Left cardiac atrium (tissue), 4 donors: ENCODE measurements at regions not wholly inside any gene's neighbourhood (a gene's known extent, or its start where the extent isn't known, plus 50 kb on each side); places are given as distances from the start of the nearest gene placed in this dataset.
"Not testable (repeated sequence)": the region's sequence is repeated elsewhere in the genome, so short reads cannot be mapped to it uniquely, and the experiment has no call there.

ENCODE experiments used
- ATAC-seq, 2 donors: fragments of 200-7000 bp; cut with Tn5 transposase; one replicate each; pipeline ENCODE4 v1.9.1; 2020; ENCODE audit warnings: mild to moderate bottlenecking in 2 of 2, moderate library complexity in 2 of 2
- DNase-seq: peaks from one replicate; pipeline ENCODE4 v3.0.0-alpha.2; 2020
- intact Hi-C, 2 donors: fragments of 100-400 bp; cut with DNase I; formaldehyde crosslinking; loops; one replicate each; pipeline versions ENCODE4 v1.14.1 to v1.15.1; 2022 to 2023
- donor health status: DM: no; HTN: yes; CAD: no.
- donor health status: DM: no; HTN: yes; CAD: no; lungs with severe emphysema.
- donor health status: DM: yes; HTN: yes; CAD: no.
- donor health status: Dilated cardiomyopathy.

DNA sequence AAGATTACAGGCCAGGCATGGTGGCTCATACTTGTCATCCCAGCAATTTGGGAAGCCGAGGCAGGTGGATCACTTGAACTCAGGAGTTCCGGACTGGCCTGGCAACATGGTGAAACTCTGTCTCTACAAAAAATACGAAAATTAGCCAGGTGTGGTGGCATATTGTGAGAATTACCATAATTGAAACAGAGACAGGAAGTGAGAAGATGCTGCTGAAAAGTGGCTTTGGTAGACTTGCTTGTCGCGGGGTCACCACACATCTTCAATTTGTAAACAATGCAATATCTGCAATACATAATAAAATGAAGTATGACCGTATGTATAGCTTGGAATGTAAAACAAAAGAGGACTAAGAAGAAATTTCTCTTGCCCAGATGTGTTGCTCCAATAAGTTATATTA is 490.5 kb downstream of the GABRG2 start:
- DNase-seq (no peak), ATAC-seq (no peak)
- intact Hi-C loops = no loop called here

DNA sequence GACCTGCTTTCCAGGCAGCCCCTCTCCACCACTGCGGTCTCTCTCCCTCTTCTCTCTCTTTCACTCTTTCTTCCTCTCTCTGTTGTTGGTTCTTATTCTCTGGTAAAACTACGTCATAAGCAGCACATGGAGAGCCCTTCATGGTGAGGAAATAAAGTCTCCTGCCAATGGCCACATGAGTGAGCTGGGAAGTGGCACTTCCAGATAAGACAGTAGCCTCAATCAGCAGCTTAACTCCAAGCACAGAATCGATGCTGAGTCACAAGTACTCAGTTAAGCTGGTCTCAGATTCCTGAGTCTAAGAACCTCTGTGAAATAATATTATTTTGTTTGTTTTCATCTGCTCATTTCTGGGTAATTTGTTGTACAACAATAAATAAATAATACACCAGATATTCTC is 500.1 kb downstream of the GABRG2 start:
- intact Hi-C loops = no loop called here
- no peak for DNase-seq

DNA sequence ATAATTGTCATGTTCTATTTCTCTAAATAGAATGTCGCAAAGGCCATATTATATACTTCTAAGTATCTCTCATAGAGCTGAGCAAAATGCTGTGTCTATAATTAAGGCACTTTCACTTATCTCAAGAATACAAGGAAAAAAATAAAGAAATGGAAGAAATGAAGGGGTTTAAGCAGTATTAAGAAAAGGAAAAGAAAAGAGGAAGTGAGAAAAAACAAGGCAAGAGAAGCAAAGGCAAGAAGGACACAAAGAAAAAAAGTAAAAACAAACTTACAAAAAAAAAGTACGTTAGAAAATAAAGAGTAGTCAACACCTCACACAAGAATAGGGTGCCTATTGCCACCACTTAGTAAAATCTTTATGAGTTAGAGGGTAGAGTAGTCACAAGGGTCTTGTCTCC is 506.2 kb downstream of the GABRG2 start:
- intact Hi-C loops = no loop called here
- DNase-seq (no peak), ATAC-seq (no peak)

More for the DNA sequence above, 500.1 kb downstream of the GABRG2 start:
- ATAC-seq = no peak

DNA sequence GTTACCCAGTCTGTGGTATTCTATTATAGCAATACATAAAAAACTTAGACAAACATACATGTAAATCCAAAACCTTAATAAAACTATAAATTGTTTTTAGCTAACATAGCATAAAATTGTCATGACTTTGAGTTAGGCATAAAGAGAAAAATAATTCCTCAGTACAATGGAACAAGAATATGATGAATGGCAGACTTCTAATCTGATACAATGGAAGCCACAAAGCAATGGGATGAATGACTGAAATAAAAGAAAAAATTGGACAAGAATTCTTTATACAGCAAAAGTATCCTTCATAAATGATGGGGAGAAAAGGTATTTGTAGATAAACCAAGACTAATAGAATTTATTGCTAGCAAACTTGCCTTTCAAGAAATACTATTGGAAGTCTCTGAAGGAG is 524.2 kb downstream of the GABRG2 start:
- intact Hi-C loops = no loop called here
- DNase-seq (no peak), ATAC-seq (no peak)

DNA sequence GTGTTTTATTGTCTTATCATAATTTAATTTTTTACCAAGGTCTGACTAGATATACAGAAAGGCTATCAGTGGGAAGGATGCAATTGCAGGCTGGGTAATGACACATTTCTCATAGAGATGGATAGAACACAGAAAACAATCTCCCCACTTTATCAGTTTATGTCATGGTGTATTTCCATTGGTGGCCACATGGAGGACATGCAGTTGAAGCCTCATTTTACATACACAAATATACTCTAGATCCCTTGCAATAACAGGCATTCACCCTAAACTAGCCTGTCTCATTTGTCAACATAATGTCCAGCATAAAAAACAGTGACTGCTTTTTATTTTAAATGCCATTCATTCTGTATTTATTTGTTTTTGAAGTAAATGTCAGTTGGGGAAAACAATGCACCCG is 526.3 kb downstream of the GABRG2 start:
- DNase-seq (no peak), ATAC-seq (no peak)
- intact Hi-C loops = no loop called here

DNA sequence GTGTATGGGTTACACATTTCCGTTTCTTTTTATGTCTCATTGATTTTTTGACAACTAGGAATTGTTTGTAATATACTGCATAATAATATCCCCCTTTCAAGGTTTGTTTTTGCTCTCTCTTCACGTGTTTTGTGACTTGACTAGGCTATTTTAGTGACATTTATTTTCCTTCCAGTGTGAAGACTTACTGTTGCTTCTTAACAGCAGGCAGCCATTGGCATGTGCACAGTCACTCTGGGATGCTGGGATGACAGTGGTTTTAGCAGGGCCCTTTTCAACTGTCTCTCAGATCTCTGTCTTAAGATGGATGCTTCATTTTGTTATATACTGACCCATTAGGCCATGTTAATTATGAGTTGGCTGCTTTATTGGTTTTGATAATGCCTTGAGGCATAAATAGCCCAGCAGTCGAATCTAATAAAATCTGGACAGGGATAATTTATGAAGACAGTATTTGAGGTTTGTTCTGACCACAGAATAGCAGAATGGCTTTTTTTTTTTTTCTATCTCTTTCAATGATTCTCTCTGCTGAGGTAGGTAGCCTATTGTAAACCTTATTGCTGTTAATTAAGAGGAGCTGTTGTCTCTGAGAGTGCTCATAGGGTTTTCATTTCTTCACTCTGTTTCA is 536.0 kb downstream of the GABRG2 start:
- intact Hi-C loops = no loop called here
- DNase-seq = no peak
- no peak for ATAC-seq

DNA sequence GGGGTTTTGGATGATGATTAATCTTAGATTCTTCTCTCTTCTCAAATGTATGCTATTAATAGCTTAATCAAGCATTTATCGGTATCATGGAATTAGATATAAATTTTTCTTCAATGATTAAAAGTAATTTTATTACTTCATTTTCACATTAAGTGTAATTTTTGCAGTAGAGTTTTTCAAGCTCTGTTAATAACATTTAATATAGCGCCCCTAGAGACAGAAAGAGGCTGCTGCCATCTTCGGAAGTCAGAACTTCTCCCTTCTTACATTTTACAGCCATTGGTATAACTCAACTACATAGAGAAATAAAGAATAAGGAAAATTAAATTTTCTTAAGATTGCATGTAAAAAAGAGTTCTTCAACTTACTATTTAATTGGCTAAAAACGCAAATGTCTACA is 540.3 kb downstream of the GABRG2 start:
- intact Hi-C loops = no loop called here
- ATAC-seq (no peak), DNase-seq (no peak)

DNA sequence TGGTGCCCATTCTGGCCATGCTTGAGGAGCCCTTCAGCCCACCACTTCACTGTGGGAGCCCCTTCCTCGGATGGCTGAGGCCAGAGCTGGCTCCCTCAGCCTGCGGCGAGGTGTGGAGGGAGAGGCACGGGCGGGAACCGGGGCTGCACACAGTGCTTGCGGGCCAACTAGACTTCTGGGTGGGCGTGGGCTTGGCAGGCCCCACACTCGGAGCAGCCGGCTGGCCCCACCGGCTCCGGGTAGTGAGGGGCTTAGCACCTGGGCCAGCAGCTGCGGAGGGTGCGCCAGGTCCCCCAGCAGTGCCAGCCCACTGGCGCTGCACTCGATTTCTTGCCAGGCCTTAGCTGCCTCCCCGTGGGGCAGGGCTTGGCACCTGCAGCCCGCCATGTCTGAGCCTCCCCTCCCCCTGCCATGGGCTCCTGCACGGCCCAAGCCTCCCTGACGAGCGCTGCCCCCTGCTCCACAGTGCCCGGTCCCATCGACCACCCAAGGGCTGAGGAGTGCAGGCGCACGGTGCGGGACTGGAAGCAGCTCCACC is 554.2 kb downstream of the GABRG2 start:
- intact Hi-C loops, DNase-seq, ATAC-seq: not testable (repeated sequence)

DNA sequence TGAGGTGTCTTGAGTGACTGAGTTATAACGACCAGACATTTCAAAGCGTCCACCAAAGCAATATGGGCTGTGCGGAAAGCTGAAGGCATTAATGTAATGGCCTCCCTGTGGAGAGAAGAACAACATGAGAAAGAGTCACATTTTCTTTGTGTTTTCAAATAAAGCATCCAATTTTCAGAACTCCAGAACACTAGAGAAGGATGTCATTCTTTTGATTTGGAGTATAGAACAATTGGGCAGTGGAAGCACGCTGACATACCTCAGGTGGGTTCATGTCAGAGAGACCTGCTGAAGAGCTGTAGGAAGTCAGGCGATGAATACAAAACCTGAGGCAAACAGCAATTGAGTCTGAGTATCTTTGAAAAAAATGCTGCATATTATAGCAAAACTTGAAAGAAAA is 556.5 kb downstream of the GABRG2 start:
- DNase-seq (no peak), ATAC-seq (no peak)
- intact Hi-C loops = no loop called here

DNA sequence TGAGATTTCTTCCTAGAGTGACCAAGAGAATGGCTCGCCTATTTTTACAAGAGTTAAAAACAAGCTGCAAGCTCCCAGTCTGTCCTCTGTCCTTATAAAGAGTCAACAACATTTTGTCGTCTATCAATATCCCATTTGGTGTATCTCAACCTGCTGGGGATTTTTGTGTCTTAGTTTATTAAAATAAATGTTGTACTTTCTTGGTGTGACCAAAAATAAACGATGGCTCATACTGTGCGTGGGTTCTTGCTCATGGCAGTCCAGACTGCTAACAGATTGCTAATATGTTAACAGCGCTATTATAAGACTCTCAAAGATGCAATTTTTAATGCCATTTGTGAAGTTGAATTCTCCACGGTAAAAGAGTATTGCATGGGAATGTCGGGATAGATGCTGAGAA is 569.9 kb downstream of the GABRG2 start:
- ATAC-seq (no peak), DNase-seq (no peak)
- intact Hi-C loops = no loop called here

DNA sequence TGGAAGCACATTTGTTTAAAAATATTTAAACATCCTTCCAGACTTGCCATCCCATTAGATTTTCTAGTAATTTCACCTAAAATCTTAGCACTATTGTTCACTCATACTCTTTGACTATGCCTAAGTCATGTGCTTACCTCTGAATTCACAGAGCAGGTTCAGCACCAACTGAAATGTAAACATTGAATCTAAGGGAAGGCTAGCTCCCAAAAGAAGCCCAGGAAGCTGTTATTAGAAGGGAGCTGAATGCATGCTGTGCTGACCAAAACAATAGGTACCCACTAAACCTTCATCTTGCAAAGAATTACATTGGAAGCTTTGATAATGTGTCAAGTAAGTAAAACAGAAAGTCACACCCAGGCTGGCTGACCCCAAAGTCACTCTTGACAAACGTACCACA is 571.3 kb downstream of the GABRG2 start:
- intact Hi-C loops = no loop called here
- ATAC-seq (no peak), DNase-seq (no peak)

DNA sequence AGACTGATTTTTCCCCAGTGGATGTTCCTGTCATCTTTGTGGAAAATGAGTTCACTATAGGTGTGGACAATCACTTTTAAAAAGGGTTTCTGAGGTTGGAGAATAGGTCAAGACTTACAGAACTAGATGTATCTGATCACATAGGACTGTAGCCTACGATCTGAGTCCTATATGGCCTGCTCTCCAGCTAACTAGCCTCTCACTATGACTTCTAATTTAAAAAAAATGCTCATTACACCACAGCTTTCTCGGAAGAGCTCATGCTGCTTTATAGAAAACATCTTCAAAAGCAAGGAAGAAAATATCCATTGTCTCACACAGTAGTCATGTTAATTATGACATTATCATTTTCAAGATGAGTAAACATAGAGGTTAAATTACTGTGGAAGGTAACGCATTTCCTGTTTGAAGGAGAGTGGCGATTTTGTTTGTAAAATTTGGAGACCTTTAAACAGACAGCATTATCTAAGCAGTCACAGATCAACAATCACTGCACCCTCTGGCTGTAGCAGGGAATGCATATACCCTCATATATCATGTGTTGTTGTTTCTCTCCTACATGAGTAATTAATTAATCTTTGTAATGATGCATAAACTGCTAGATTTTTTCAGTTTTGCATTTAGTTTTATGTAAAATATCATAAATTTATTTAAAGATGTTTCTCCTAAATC is 573.7 kb downstream of the GABRG2 start:
- DNase-seq = no peak
- intact Hi-C loops = no loop called here
- no peak for ATAC-seq

DNA sequence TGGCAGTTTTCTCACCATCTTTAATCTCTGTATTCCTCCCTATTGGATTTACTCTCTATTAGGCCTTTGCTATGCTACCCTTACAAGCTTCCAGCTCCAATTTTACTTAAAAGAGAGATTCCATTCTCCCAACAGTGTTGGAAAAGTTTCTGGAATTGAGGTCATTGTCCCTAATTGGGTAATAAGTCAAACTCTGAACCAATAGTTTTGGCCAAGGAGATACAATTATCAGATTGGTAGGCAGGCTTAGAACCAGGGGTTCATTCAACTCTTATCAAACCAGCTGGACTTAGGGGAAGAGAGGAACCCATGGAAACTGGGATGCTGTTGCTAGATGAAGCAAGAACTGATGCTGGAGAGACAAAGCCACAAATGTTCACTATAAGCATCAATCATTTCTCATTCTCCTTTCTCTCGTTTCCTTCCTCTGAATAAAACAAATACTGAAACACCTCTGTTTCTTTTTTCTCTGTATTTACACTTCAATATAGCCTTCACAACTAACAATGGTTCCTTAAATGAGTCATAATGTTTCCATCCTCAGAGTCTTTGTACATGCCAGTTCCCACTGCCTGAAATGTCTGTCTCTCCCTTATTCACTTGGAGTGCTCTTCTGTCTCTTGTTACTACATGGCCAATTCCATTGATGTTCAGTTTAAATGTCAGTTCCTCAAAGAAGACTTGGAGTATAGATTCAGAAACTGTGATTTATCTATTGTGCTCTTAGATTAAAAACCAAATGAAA is 587.3 kb downstream of the GABRG2 start:
- intact Hi-C loops = no loop called here
- DNase-seq = no peak
- ATAC-seq = no peak

DNA sequence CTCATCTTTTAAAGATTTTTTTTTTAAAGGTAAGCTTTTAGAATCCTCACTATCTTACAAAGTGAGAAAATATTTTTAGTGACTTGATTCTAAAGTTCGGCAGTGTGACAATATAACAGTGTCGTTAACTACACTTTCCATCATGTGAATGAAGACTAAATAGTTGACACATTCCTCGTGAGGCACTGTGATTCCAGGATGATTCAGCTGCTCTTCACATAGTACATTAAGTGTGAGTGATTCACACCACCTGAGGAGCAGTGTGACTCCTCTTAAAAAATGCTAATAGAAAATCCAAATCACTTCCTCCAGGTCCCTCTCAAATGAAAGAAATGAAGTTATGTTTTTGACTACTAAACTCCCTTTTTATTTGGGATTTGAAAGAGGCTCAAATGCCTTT is 589.5 kb downstream of the GABRG2 start:
- no peak for DNase-seq
- intact Hi-C loops = no loop called here
- no peak for ATAC-seq

DNA sequence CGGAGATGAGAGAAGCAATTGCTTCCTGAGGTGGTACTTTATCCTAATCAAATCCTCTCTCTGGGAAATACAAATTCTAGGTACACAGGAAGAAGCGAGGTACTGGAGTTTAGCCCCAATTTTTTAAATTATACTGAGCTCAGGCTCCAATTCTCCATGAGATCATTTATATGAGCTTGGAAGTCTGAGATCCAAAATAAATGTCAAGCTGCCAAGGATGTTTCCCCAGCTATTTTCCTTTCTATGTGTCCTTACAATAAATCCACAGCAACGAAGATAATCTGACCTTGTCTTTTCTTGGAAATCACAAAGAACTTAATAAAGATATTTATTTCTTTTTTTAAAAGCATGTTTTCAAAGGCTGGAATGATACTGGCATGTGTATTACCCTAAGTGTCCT is 597.3 kb downstream of the GABRG2 start:
- ATAC-seq (no peak), DNase-seq (no peak)
- intact Hi-C loops = no loop called here

DNA sequence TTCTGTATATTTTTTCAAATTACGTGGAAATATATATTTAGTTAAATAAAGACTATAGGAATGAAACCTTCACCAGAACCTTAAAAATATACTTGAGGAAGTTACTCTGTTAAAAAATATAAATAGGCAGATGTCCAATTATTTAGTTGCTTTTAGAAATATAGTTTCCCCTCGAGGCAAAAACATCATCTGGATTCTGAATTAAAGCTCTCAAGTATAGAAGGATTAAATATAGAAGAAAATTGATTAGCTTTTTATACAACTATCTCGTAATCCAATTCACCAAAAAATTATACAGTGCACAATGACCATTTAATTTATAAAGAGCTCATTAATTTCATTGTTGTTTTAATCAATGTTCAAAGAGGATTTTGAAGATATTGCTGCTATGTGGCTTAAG is 601.4 kb downstream of the GABRG2 start:
- intact Hi-C loops = no loop called here
- DNase-seq (no peak), ATAC-seq (no peak)

DNA sequence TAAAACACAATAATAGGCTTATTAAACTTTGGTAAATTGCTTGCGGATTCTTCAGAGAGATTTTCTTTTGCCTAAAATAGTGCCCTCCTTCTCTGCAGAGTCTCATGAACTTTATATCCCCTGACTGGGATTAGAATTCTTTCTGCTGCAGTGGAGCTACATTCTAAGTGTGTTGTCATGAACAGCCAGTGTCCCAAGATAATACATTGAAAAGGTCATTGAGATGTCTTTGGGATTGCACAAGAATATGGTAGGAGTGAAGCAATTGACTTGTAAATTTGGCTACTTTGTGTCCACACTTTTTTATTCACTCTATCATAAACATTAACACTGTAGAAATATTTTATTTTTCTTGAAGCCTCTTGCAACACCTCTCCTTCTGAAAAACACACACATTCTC is 604.5 kb downstream of the GABRG2 start:
- peak in 1 of 2 donors; percentile 27 for ATAC-seq

DNA sequence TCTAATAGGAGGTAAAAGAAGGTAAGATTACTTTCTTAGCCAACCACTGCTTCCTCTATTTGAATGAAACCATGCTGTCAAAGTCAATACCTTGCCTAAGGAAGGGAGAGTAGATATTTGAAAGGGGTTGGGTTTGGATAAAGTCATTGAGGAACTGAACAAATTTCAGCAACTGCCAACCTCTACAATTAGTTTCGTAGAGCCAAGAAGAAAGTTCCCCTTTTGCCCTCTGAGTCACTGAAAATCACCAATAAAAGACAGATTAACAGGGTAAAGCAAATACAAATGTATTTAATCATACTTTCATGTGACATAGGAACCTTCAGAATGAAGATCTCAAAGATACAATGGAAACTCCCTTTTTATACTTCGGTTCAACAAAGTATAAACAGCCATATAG is 615.7 kb downstream of the GABRG2 start:
- no peak for DNase-seq
- intact Hi-C loops = no loop called here
- no peak for ATAC-seq

More for the DNA sequence above, 604.5 kb downstream of the GABRG2 start:
- intact Hi-C loops = no loop called here
- DNase-seq = no peak

DNA sequence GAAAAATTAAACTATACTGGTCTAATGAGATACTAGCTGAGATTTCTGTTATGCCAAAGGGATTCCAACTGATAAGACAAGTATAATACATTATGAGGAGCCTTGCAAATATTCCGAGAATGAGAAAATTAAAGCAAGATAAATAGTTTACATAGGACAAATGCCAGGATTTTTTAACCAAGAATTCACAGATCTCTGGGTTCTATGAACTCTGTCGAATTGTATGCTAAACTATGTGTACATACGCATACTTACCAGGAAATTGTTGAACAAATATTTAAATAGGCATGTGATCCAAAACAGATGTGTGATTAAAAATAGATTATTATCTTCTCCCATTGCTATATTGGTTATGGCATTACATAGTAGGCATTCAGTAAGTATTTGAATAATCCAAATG is 616.6 kb downstream of the GABRG2 start:
- ATAC-seq (no peak), DNase-seq (no peak)
- intact Hi-C loops = no loop called here

DNA sequence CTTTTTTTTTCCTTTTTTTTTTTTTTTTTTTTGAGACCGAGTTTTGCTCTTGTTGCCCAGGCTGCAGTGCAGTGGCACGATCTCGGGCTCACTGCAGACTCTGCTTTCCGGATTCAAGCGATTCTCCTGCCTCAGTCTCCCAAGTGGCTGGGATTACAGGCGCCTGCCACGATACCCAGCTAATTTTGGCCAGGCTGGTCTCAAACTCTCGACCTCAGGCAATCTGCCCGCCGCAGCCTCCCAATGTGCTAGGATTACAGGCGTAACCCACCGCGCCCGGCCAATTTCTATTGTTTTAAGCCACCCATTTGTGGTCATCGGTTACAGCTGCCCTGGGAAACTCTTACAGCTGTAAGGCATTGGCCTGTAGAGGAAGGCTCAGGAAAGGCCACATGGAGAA is 617.7 kb downstream of the GABRG2 start:
- DNase-seq (peak; percentile 11), ATAC-seq (no peak)
- intact Hi-C loops = no loop called here
